ENCODE measurements at regions not wholly inside any gene's neighbourhood (a gene's known extent, or its start where the extent isn't known, plus 50 kb on each side); places are given as distances from the start of the nearest gene placed in this dataset.

- 45 to 71% methylated on average over 3 of the region's 3 CpGs for WGBS, 2 donors
- Histone ChIP-seq H3K4me1 (peaks cover 0 to 5% of the 10 kb centered on the region in 2 donors), H3K4me3 (replicated peaks in 1 of 3) (no peak overlapping the region), H3K9me3 (no peaks in the 10 kb centered on the region), H3K27ac (no peak overlapping the region), H3K27me3 (no peaks in the 10 kb centered on the region), H3K36me3 (no peaks in the 10 kb centered on the region)
- intact Hi-C loops (cut with DNase I): loop anchor here (10.0 kb wide), 1 partner anchor 59 kb away; no protein-coding TSS in a partner anchor
- no peak for DNase-seq
- TF ChIP-seq CTCF (IDR thresholded peaks at IDR 0.05) (peak in 1 of 6 experiments; percentile 3), POLR2A (IDR thresholded peaks at IDR 0.05) (no peak)
These were observed 198.1 kb downstream of the FOXA2 start for GRCh38 chr20:22386306-22386623.

DNA sequence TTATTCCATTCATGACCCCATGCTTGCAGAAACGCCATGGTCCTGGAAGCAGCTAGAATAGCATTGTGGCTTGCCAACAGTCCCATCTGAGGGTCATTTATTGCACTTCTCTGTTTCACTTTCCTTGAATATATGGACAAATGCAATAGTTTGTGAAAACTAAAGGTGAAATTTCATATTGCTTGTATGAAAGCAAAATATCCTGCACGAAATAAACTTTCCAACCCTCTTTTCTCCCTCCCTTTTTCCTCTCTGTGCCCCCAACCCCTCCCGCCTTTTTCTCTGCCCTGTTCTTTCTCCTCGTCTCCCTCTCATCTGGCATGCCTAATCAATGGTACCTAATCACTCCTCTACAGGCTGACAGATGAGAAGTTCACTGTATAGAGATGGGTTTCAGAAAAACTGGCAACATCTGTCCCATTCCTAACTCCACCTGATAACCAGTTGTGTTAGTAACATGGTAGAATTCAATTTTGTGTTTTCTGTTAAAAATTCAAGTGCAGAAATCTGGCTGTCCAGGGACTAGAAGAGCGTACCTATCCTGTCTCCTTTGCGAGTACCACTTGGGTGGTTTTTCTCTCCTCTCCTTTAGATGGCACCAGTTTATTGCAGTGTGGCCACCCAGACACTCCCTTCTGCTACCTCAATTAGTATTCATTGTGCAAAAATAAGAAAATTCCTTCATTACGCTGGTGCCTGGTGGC is 198.6 kb downstream of the FOXA2 start:
- TF ChIP-seq POLR2A (IDR thresholded peaks at IDR 0.05) (no peak), CTCF (IDR thresholded peaks at IDR 0.05) (peak in 3 of 6 experiments; percentile 16 to 27 (median 23))
- H3K27me3 ChIP-seq: no peaks in the 10 kb centered on the region
- no peaks in the 10 kb centered on the region for H3K9me3 ChIP-seq
- 60 to 64% methylated on average over 7 of the region's 7 CpGs for WGBS, 2 donors
- H3K36me3 ChIP-seq: no peaks in the 10 kb centered on the region
- intact Hi-C loops (cut with DNase I): loop anchor here (10.0 kb wide), 1 partner anchor 59 kb away; no protein-coding TSS in a partner anchor
- peaks cover 0 to 5% of the 10 kb centered on the region in 2 donors for H3K4me1 ChIP-seq
- H3K4me3 ChIP-seq (replicated peaks in 1 of 3): no peak overlapping the region
- H3K27ac ChIP-seq: no peak overlapping the region
- no peak for DNase-seq

GRCh38 chr20:22384978-22385377 is 199.4 kb downstream of the FOXA2 start:
- intact Hi-C loops (cut with DNase I): loop anchor here (10.0 kb wide), 1 partner anchor 60 kb away; no protein-coding TSS in a partner anchor

GRCh38 chr20:22383156-22383555 is 201.2 kb downstream of the FOXA2 start:
- no peaks in the 10 kb centered on the region for H3K27me3 ChIP-seq
- intact Hi-C loops (cut with DNase I): loop anchor here (10.0 kb wide), 1 partner anchor 62 kb away; no protein-coding TSS in a partner anchor
- no peak for TF ChIP-seq CTCF (IDR thresholded peaks at IDR 0.05)
- no peak for TF ChIP-seq POLR2A (IDR thresholded peaks at IDR 0.05)
- H3K9me3 ChIP-seq: no peaks in the 10 kb centered on the region
- H3K4me1 ChIP-seq: no peaks in the 10 kb centered on the region
- no peak for DNase-seq
- H3K4me3 ChIP-seq (replicated peaks in 1 of 3): no peak overlapping the region
- no peaks in the 10 kb centered on the region for H3K36me3 ChIP-seq
- WGBS, 2 donors: 87 to 96% methylated on average over 4 of the region's 4 CpGs
- no peak overlapping the region for H3K27ac ChIP-seq

More at GRCh38 chr20:22384978-22385377, 199.4 kb downstream of the FOXA2 start:
- H3K9me3 ChIP-seq: no peaks in the 10 kb centered on the region
- H3K27me3 ChIP-seq: no peaks in the 10 kb centered on the region
- no peak for DNase-seq
- no peak overlapping the region for H3K4me3 ChIP-seq (replicated peaks in 1 of 3)
- H3K4me1 ChIP-seq: peaks cover 0 to 5% of the 10 kb centered on the region in 2 donors
- no peak overlapping the region for H3K27ac ChIP-seq
- TF ChIP-seq CTCF (IDR thresholded peaks at IDR 0.05) (no peak), POLR2A (IDR thresholded peaks at IDR 0.05) (no peak)
- H3K36me3 ChIP-seq: no peaks in the 10 kb centered on the region
- WGBS, 2 donors: 77 to 84% methylated on average over 3 of the region's 3 CpGs

- Histone ChIP-seq H3K27ac (no peak overlapping the region), H3K9me3 (no peaks in the 10 kb centered on the region), H3K27me3 (no peaks in the 10 kb centered on the region), H3K4me1 (no peaks in the 10 kb centered on the region), H3K36me3 (no peaks in the 10 kb centered on the region), H3K4me3 (replicated peaks in 1 of 3) (no peak overlapping the region)
- no peak for DNase-seq
- intact Hi-C loops (cut with DNase I): loop anchor here (10.0 kb wide), 1 partner anchor 62 kb away; no protein-coding TSS in a partner anchor
- TF ChIP-seq POLR2A (IDR thresholded peaks at IDR 0.05) (no peak), CTCF (IDR thresholded peaks at IDR 0.05) (no peak)
- 78 to 83% methylated on average over 6 of the region's 6 CpGs for WGBS, 2 donors
These were observed 201.6 kb downstream of the FOXA2 start for GRCh38 chr20:22382742-22383141.

All from thyroid gland (tissue), 4 donors.